Psoas muscle (tissue), 7 donors: ENCODE measurements at regions not wholly inside any gene's neighbourhood (a gene's known extent, or its start where the extent isn't known, plus 50 kb on each side); places are given as distances from the start of the nearest gene placed in this dataset.
A peak's percentile ranks its signal among the peaks of the same experiment; 100 is the strongest.

ENCODE experiments used
- ATAC-seq, 4 donors: fragments of 200-7000 bp; cut with Tn5 transposase; one replicate each; pipeline ENCODE4 v1.9.1; 2020; ENCODE audit warnings: moderate library complexity in 3 of 4, mild to moderate bottlenecking in 2 of 4
- DNase-seq, 2 donors: peaks; one replicate each; pipeline ENCODE4 v3.0.0-alpha.2; 2020
- H3K27ac ChIP-seq: fragments of 200-600 bp; one replicate; pipeline ENCODE4 v1.8.0; 2022
- H3K27me3 ChIP-seq, 3 donors: fragments of 200-600 bp in 1 of 3; one replicate each; pipeline versions ENCODE4 v1.6.1 to v1.8.0; 2013 to 2022; ENCODE audit warnings: low read length in 2 of 3, mild to moderate bottlenecking in 2 of 3, moderate library complexity in 1 of 3; ENCODE audit not compliant: insufficient read depth in 3 of 3
- H3K36me3 ChIP-seq, 2 donors: fragments of 200-600 bp in 1 of 2; one replicate each; pipeline versions ENCODE4 v1.6.1 to v1.8.0; 2013 to 2022; ENCODE audit warnings: low read depth in 1 of 2, mild to moderate bottlenecking in 1 of 2, moderate library complexity in 1 of 2; ENCODE audit not compliant: insufficient read depth in 1 of 2
- H3K4me1 ChIP-seq: fragments of 200-600 bp; one replicate; pipeline ENCODE4 v1.8.0; 2022
- H3K4me3 ChIP-seq: fragments of 200-600 bp; one replicate; pipeline ENCODE4 v1.8.0; 2022; ENCODE audit warnings: mild to moderate bottlenecking
- H3K9me3 ChIP-seq: fragments of 200-600 bp; one replicate; pipeline ENCODE4 v1.8.0; 2022
- CTCF ChIP-seq: fragments of 200-600 bp; IDR thresholded peaks from one replicate; pipeline ENCODE4 v1.8.0; 2022; ENCODE audit warnings: antibody characterized with exemption
- WGBS, 3 donors: extraction: QIAGEN DNeasy Blood & Tissue Kit; methylation state at CpG; one replicate each; pipeline versions ENCODE4 v1.1.6 to v1.1.7; 2013; 5-methylcytosine and 5-hydroxymethylcytosine counted together
- intact Hi-C, 2 donors: fragments of 100-400 bp; cut with DNase I; formaldehyde crosslinking; loops; one replicate each; pipeline versions ENCODE4 v1.11.0 to v1.14.2; 2022
- donor health status: healthy with polysubstance abuse.
- donor health status: DM: no; HTN: no; CAD: no; lungs with moderate emphysema.
- donor health status: Bipolar disorder and iron deficiency.
- donor health status: healthy.
- donor health status: DM: yes; HTN: yes; CAD: no.
- donor health status: DM: no; HTN: no; CAD: no.
- donor health status: DM: yes; HTN: yes; CAD: no.

DNA sequence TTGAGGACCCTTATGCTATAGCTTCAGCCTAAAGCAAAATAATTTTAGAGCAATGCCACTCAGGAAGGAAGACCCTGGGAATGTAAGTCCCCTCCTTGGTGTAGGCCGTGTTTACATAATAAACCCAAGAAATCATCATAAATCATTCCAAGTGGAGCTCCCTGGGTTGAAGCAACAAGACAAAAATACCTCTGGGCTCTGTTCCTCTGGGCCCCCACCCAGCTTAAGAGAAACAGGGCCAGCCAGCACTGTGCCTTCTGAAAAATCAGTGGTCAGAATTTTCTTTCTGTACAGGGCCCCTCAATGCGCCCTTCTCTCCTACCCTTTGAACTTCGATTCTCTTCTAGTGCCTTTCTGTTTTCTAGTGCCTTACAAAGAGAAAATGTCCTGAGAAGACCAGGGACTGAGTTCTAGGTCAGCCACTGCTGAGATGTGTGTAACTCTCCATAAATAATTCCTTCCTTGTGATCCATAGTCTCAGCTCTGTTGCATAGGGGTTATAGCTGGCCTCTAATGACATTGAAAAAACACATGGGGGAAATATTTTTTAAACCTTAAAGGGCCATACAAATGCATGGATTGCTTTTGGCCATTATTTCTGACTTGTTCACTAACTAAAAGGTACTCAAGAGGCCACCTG, 101.0 kb downstream of the ADRB2 start:
- intact Hi-C loops, result no loop called here
- Histone ChIP-seq H3K4me3 (no peak overlapping the region), H3K27ac (peak overlapping the region; percentile 2), H3K9me3 (no peaks in the 10 kb centered on the region), H3K36me3 (no peaks in the 10 kb centered on the region), H3K4me1 (peaks cover 19% of the 10 kb centered on the region), H3K27me3 (no peaks in the 10 kb centered on the region)
- ATAC-seq (peak; percentile 27 to 74 (median 70)), DNase-seq (no peak)
- WGBS, 3 donors, result 67 to 77% (median 72%) methylated on average over 3 of the region's 3 CpGs
- TF ChIP-seq CTCF, result no peak

GRCh38 chr5:148928141-148928540, 101.7 kb downstream of the ADRB2 start:
- peak overlapping the region; percentile 2 for H3K27ac ChIP-seq
- no peak for ATAC-seq
- DNase-seq, result no peak
- H3K9me3 ChIP-seq, result no peaks in the 10 kb centered on the region
- intact Hi-C loops, result no loop called here
- H3K4me1 ChIP-seq, result peaks cover 19% of the 10 kb centered on the region
- no peak for TF ChIP-seq CTCF
- no peak overlapping the region for H3K4me3 ChIP-seq
- no peaks in the 10 kb centered on the region for H3K27me3 ChIP-seq
- H3K36me3 ChIP-seq, result no peaks in the 10 kb centered on the region

GRCh38 chr5:148931453-148932057, 105.1 kb downstream of the ADRB2 start:
- Histone ChIP-seq H3K36me3 (no peaks in the 10 kb centered on the region), H3K9me3 (no peaks in the 10 kb centered on the region), H3K4me3 (no peak overlapping the region), H3K27me3 (no peaks in the 10 kb centered on the region), H3K27ac (no peak overlapping the region), H3K4me1 (peaks cover 36% of the 10 kb centered on the region)
- DNase-seq, result no peak
- no peak for TF ChIP-seq CTCF
- intact Hi-C loops, result no loop called here
- ATAC-seq, result no peak

GRCh38 chr5:148932355-148932935, 106.0 kb downstream of the ADRB2 start:
- WGBS, 3 donors, result 71 to 76% (median 73%) methylated on average over 4 of the region's 4 CpGs
- no peak for ATAC-seq
- no peaks in the 10 kb centered on the region for H3K36me3 ChIP-seq
- TF ChIP-seq CTCF, result no peak
- H3K4me1 ChIP-seq, result peaks cover 34% of the 10 kb centered on the region
- intact Hi-C loops, result no loop called here
- H3K9me3 ChIP-seq, result no peaks in the 10 kb centered on the region
- DNase-seq, result no peak
- H3K27ac ChIP-seq, result no peak overlapping the region
- no peaks in the 10 kb centered on the region for H3K27me3 ChIP-seq
- no peak overlapping the region for H3K4me3 ChIP-seq
